ENCODE measurements at regions not wholly inside any gene's neighbourhood (a gene's known extent, or its start where the extent isn't known, plus 50 kb on each side); places are given as distances from the start of the nearest gene placed in this dataset.

GRCh38 chrX:13167481-13168231 lies 123.2 kb upstream of the FAM9C start (continued):
- TF ChIP-seq RCOR1 (IDR thresholded peaks at IDR 0.05; ENCODE audit: low read length) (peak; percentile 18; the same call in 1 of the 2 replicates), FOSL2 (IDR thresholded peaks at IDR 0.05; ENCODE audit: borderline replicate concordance, low read depth) (no peak), PBX3 (IDR thresholded peaks at IDR 0.05) (0 out of 2 replicates have a peak, but pooled peaks have one; percentile 11), GABPA (IDR thresholded peaks at IDR 0.05; ENCODE audit: low read depth) (peak; percentile 61), SMC3 (IDR thresholded peaks at IDR 0.05; ENCODE audit: low read depth, low read length) (no peak), IRF3 (IDR thresholded peaks at IDR 0.05; ENCODE audit: low read depth, low read length) (no peak), RAD21 (IDR thresholded peaks at IDR 0.05; ENCODE audit: low read length) (no peak), TAF1 (IDR thresholded peaks at IDR 0.05; ENCODE audit: borderline replicate concordance, low read depth, low read length) (no peak), FOXJ3 (CRISPR knock-in tag; IDR thresholded peaks at IDR 0.05) (no peak)

GRCh38 chrX:13165266-13166189 lies 121.1 kb upstream of the FAM9C start:
- CTCF ChIA-PET: no interaction called here
- Histone ChIP-seq H3K9me2 (no peaks in the 10 kb centered on the region), H3K79me2 (ENCODE audit: insufficient read depth) (no peaks in the 10 kb centered on the region), H3K4me1 (ENCODE audit: control insufficient read depth in 1 of 2, insufficient read depth in 2 of 2, low read depth in 1 of 2, low read length in 1 of 2) (peaks cover 14 to 22% of the 10 kb centered on the region in 2 experiments), H3K27me3 (ENCODE audit: insufficient read depth) (no peaks in the 10 kb centered on the region), H3F3A (replicated peaks; ENCODE audit: insufficient read depth) (peaks cover 14% of the 10 kb centered on the region), H3K36me3 (replicated peaks in 1 of 2; ENCODE audit: control insufficient read depth in 1 of 2, insufficient read depth in 2 of 2, low read length in 1 of 2) (no peaks in the 10 kb centered on the region), H3K4me2 (no peak overlapping the region), H3K4me3 (ENCODE audit: low read depth in 2 of 2, low read length in 1 of 2) (no peak overlapping the region), H4K20me1 (ENCODE audit: insufficient read depth) (no peaks in the 10 kb centered on the region), H2AFZ (ENCODE audit: low read depth) (peak overlapping the region; percentile 88; the same call in 1 of the 2 replicates), H3K9ac (peak overlapping the region; percentile 26; the same call in 1 of the 2 replicates), H3K9me3 (no peaks in the 10 kb centered on the region; the same call in 1 of the 2 replicates), H3K27ac (ENCODE audit: low read depth in 2 of 2, low read length in 1 of 2) (peak overlapping the region in 1 of 2 experiments; percentile 16; a peak in 1 of 4 replicates)
- TF ChIP-seq REST (IDR thresholded peaks at IDR 0.05; ENCODE audit: low read depth, low read length) (no peak), TAF1 (IDR thresholded peaks at IDR 0.05; ENCODE audit: borderline replicate concordance, low read depth, low read length) (no peak), GATA2 (CRISPR knock-in tag; IDR thresholded peaks at IDR 0.05) (no peak), MEF2A (IDR thresholded peaks at IDR 0.05; ENCODE audit: borderline replicate concordance, low read depth) (no peak), YY1 (IDR thresholded peaks at IDR 0.05; ENCODE audit: low read depth) (no peak)
- DNase-seq: no peak
- POLR2A ChIA-PET: no interaction called here
- 50% methylated on average over 6 of the region's 6 CpGs for WGBS (ENCODE audit: low lambda C conversion rate)
